GM12872 (cell line): ENCODE measurements at regions not wholly inside any gene's neighbourhood (a gene's known extent, or its start where the extent isn't known, plus 50 kb on each side); places are given as distances from the start of the nearest gene placed in this dataset.

Experiments
- CTCF ChIP-seq: IDR thresholded peaks from 3 replicates; pipeline ENCODE4 v1.5.1; 2011; ENCODE audit warnings: low read depth, mild to moderate bottlenecking, low read length, moderate library complexity; ENCODE audit not compliant: insufficient read depth

- no peak for TF ChIP-seq CTCF
These were observed 66.5 kb upstream of the TNRC6C start for GRCh38 chr17:77892031-77892430.

GRCh38 chr17:77892469-77893143, 65.9 kb upstream of the TNRC6C start:
- TF ChIP-seq CTCF, result peak; percentile 37; the same call in 2 of the 3 replicates

DNA sequence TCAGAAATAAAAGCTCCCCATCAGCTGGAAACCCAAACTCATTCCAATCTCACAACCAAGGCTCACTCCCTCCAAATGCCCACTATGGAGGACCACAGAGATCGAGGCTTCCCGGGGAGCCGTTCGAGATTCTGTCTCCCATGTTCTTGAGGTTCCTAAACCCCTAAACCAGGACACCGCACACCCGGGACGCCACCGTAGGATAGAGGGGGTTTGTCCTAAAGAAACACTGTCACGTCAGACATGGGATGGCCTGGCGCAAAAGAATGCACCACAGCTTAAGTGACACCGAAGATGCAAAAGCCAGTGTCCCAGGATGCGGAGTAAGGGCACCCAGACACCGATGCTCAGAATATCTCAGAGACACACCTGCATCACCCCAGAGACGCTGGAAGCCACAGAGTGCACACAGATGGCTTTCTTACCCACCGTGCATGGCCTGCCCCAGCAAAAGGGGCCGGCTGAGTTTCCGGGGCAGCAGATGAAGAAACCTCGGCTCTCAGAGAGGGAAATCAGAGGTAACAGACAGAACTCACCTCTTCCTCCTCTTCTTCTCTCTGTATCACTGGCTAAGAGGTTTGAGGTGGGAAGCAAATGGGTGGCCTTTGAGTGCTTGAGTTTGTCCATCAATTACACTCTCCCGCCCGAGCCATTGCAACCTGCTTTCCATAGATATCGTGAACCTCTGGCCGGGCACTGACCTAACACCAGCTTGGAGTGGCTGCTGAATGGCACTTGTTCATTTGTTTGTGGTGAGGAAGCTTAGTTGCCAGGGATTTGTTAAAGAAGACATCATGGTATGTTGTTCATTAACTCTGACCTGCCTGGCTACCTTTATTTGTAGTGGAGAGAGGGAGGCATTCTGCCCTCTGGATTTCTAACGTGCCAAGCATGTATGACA, 65.1 kb upstream of the TNRC6C start:
- TF ChIP-seq CTCF, result no peak

- TF ChIP-seq CTCF, result no peak
These were observed 64.2 kb upstream of the TNRC6C start for GRCh38 chr17:77894126-77894956.

GRCh38 chr17:77897741-77898301, 60.7 kb upstream of the TNRC6C start:
- TF ChIP-seq CTCF, result no peak

- TF ChIP-seq CTCF, result no peak
These were observed 59.7 kb upstream of the TNRC6C start for GRCh38 chr17:77898521-77899434.
